H1 (cell line): ENCODE measurements at regions not wholly inside any gene's neighbourhood (a gene's known extent, or its start where the extent isn't known, plus 50 kb on each side); places are given as distances from the start of the nearest gene placed in this dataset.

Source experiments
- ATF2 ChIP-seq: IDR thresholded peaks from 2 replicates; pipeline ENCODE4 v1.6.1; 2012; ENCODE audit warnings: low read length, inconsistent platforms
- CTCF ChIP-seq, 3 experiments: IDR thresholded peaks; 1 replicate in 2 of 3; 2 replicates in 1 of 3; pipeline versions ENCODE4 v1.5.1 to v1.6.1; 2011; ENCODE audit warnings: low read length in 3 of 3, mild to moderate bottlenecking in 3 of 3, inconsistent platforms in 2 of 3, low read depth in 1 of 3, moderate library complexity in 1 of 3; ENCODE audit not compliant: insufficient read depth in 1 of 3; ENCODE audit errors: control extremely low read depth in 1 of 3
- EZH2 ChIP-seq: fragments of 200-600 bp; sonication (generic); IDR thresholded peaks from 2 replicates; pipeline ENCODE4 v1.7.1; 2012; ENCODE audit warnings: low read depth, mild to moderate bottlenecking, moderate library complexity, low read length, inconsistent platforms; ENCODE audit not compliant: severe bottlenecking
- HDAC2 ChIP-seq, 2 experiments: fragments of 300-600 bp in 1 of 2; sonication (generic) in 1 of 2; IDR thresholded peaks; 2 replicates each; pipeline ENCODE4 v1.6.1; 2011 to 2012; ENCODE audit warnings: low read depth in 2 of 2, low read length in 2 of 2, mild to moderate bottlenecking in 2 of 2, moderate library complexity in 2 of 2, borderline replicate concordance in 1 of 2, inconsistent platforms in 1 of 2
- JUND ChIP-seq: IDR thresholded peaks from 2 replicates; pipeline ENCODE4 v1.6.1; 2011; ENCODE audit warnings: mild to moderate bottlenecking, improper control_type of control experiment, low read length
- MAFK ChIP-seq: IDR thresholded peaks from 2 replicates; pipeline ENCODE4 v1.6.1; 2012; ENCODE audit warnings: low read depth, mild to moderate bottlenecking, improper control_type of control experiment, low read length
- POLR2A ChIP-seq, 2 experiments: IDR thresholded peaks; 1 replicate in 1 of 2; 2 replicates in 1 of 2; pipeline ENCODE4 v1.6.1; 2011; ENCODE audit warnings: low read depth in 2 of 2, low read length in 2 of 2, mild to moderate bottlenecking in 2 of 2; ENCODE audit errors: control extremely low read depth in 1 of 2
- POLR2AphosphoS5 ChIP-seq: IDR thresholded peaks from 2 replicates; pipeline ENCODE4 v1.6.1; 2011; ENCODE audit warnings: low read depth, low read length
- SIN3A ChIP-seq, 2 experiments: IDR thresholded peaks in 1 of 2; conservative IDR thresholded peaks in 1 of 2; 2 replicates each; pipeline ENCODE4 v1.6.1; 2011 to 2012; ENCODE audit warnings: low read length in 2 of 2, improper control_type of control experiment in 1 of 2, low read depth in 1 of 2, mild to moderate bottlenecking in 1 of 2
- SP1 ChIP-seq: IDR thresholded peaks from 2 replicates; pipeline ENCODE4 v1.6.1; 2011; ENCODE audit warnings: low read depth, low read length
- ZNF274 ChIP-seq: IDR thresholded peaks from 2 replicates; pipeline ENCODE4 v1.7.0; 2012; ENCODE audit warnings: low read length, borderline replicate concordance; ENCODE audit errors: extremely low read depth

GRCh38 chr4:108261026-108261425 lies 92.3 kb upstream of the LEF1 start:
- TF ChIP-seq POLR2A (IDR thresholded peaks at IDR 0.05; ENCODE audit: control extremely low read depth in 1 of 2, low read depth in 2 of 2, low read length in 2 of 2), result no peak
- no peak for TF ChIP-seq CTCF (IDR thresholded peaks at IDR 0.05; ENCODE audit: control extremely low read depth in 1 of 3, insufficient read depth in 1 of 3, low read depth in 1 of 3, low read length in 3 of 3)
- no peak for TF ChIP-seq POLR2AphosphoS5
- no peak for TF ChIP-seq EZH2
- no peak for TF ChIP-seq SIN3A (conservative IDR thresholded peaks at IDR 0.05 in 1 of 2, IDR thresholded peaks at IDR 0.05 in 1 of 2; ENCODE audit: low read depth in 1 of 2, low read length in 2 of 2)
- TF ChIP-seq HDAC2 (IDR thresholded peaks at IDR 0.05; ENCODE audit: borderline replicate concordance in 1 of 2, low read depth in 2 of 2, low read length in 2 of 2), result no peak
- no peak for TF ChIP-seq JUND
- no peak for TF ChIP-seq ATF2
- no peak for TF ChIP-seq MAFK
- no peak for TF ChIP-seq ZNF274
- TF ChIP-seq SP1, result no peak
